ENCODE measurements at regions not wholly inside any gene's neighbourhood (a gene's known extent, or its start where the extent isn't known, plus 50 kb on each side); places are given as distances from the start of the nearest gene placed in this dataset.

- DNase-seq (ENCODE audit: low read depth), result no peak
- no peak for TF ChIP-seq CTCF (conservative IDR thresholded peaks at IDR 0.05; ENCODE audit: low read length)
- no peak overlapping the region for H3K4me3 ChIP-seq (ENCODE audit: low read length)
Measured at GRCh38 chr4:18669390-18669789, 647.8 kb upstream of the LCORL start.

- no peak for TF ChIP-seq CTCF (conservative IDR thresholded peaks at IDR 0.05; ENCODE audit: low read length)
- no peak for DNase-seq (ENCODE audit: low read depth)
- H3K4me3 ChIP-seq (ENCODE audit: low read length), result no peak overlapping the region
Measured at GRCh38 chr4:18666322-18666721, 644.8 kb upstream of the LCORL start.

GRCh38 chr4:18664171-18664570 is 642.6 kb upstream of the LCORL start:
- DNase-seq (ENCODE audit: low read depth), result no peak
- H3K4me3 ChIP-seq (ENCODE audit: low read length), result no peak overlapping the region
- no peak for TF ChIP-seq CTCF (conservative IDR thresholded peaks at IDR 0.05; ENCODE audit: low read length)

GRCh38 chr4:18645351-18645750 is 623.8 kb upstream of the LCORL start:
- TF ChIP-seq CTCF (conservative IDR thresholded peaks at IDR 0.05; ENCODE audit: low read length), result no peak
- no peak overlapping the region for H3K4me3 ChIP-seq (ENCODE audit: low read length)
- DNase-seq (ENCODE audit: low read depth), result no peak

- no peak for DNase-seq (ENCODE audit: low read depth)
- TF ChIP-seq CTCF (conservative IDR thresholded peaks at IDR 0.05; ENCODE audit: low read length), result no peak
- H3K4me3 ChIP-seq (ENCODE audit: low read length), result no peak overlapping the region
Measured at GRCh38 chr4:18641334-18641733, 619.8 kb upstream of the LCORL start.

- no peak for DNase-seq (ENCODE audit: low read depth)
- TF ChIP-seq CTCF (conservative IDR thresholded peaks at IDR 0.05; ENCODE audit: low read length), result no peak
- H3K4me3 ChIP-seq (ENCODE audit: low read length), result no peak overlapping the region
Measured at GRCh38 chr4:18638031-18638430, 616.5 kb upstream of the LCORL start.

- no peak for TF ChIP-seq CTCF (conservative IDR thresholded peaks at IDR 0.05; ENCODE audit: low read length)
- DNase-seq (ENCODE audit: low read depth), result no peak
- no peak overlapping the region for H3K4me3 ChIP-seq (ENCODE audit: low read length)
Measured at GRCh38 chr4:18636001-18636585, 614.5 kb upstream of the LCORL start.
